Prostate gland (tissue), 2 donors: ENCODE measurements at regions not wholly inside any gene's neighbourhood (a gene's known extent, or its start where the extent isn't known, plus 50 kb on each side); places are given as distances from the start of the nearest gene placed in this dataset.

Experiments
- DNase-seq: peaks from one replicate; pipeline ENCODE4 v3.0.0-alpha.2; 2019; ENCODE audit warnings: low spot score
- H3K27ac ChIP-seq, 2 donors: fragments of 200-600 bp; sonication (generic); 2 replicates each; pipeline ENCODE4 v1.5.1; 2017 to 2019
- H3K27me3 ChIP-seq: fragments of 200-600 bp; sonication (generic); replicated peaks from 2 replicates; pipeline ENCODE4 v1.5.1; 2019; ENCODE audit not compliant: insufficient read depth
- H3K36me3 ChIP-seq, 2 donors: fragments of 200-600 bp; sonication (generic); 1 replicate in 1 of 2; 2 replicates in 1 of 2; pipeline versions ENCODE4 v1.5.1 to v1.8.1; 2017 to 2019
- H3K4me1 ChIP-seq: fragments of 200-600 bp; sonication (generic); replicated peaks from 2 replicates; pipeline ENCODE4 v1.5.1; 2019
- H3K4me3 ChIP-seq, 2 donors: fragments of 200-600 bp; sonication (generic); 2 replicates each; pipeline ENCODE4 v1.5.1; 2017 to 2019
- H3K9me3 ChIP-seq: fragments of 200-600 bp; sonication (generic); 2 replicates; pipeline ENCODE4 v1.5.1; 2017
- POLR2A ChIP-seq: fragments of 450-650 bp; IDR thresholded peaks from one replicate; pipeline ENCODE4 v1.6.1; 2016; ENCODE audit warnings: antibody characterized with exemption, mild to moderate bottlenecking
- POLR2AphosphoS5 ChIP-seq: sonication (generic); formaldehyde crosslinking; IDR thresholded peaks from one replicate; pipeline ENCODE4 v1.6.1; 2017; ENCODE audit warnings: antibody characterized with exemption
- WGBS: methylation state at CpG from one replicate; pipeline ENCODE4 v1.1.5; 2018; 5-methylcytosine and 5-hydroxymethylcytosine counted together
- intact Hi-C: fragments of 100-400 bp; cut with DNase I; formaldehyde crosslinking; loops from one replicate; pipeline ENCODE4 v1.14.2; 2022
- TF ChIP-seq, protein P1 (sequence below), 4 experiments: fragments of 200-600 bp in 2 of 4; fragments of 450-650 bp in 2 of 4; sonication (generic) in 2 of 4; IDR thresholded peaks; 1 replicate in 3 of 4; 2 replicates in 1 of 4; pipeline ENCODE4 v1.5.1; 2016 to 2019; ENCODE audit warnings: antibody characterized with exemption in 4 of 4, mild to moderate bottlenecking in 2 of 4, moderate library complexity in 2 of 4

DNA sequence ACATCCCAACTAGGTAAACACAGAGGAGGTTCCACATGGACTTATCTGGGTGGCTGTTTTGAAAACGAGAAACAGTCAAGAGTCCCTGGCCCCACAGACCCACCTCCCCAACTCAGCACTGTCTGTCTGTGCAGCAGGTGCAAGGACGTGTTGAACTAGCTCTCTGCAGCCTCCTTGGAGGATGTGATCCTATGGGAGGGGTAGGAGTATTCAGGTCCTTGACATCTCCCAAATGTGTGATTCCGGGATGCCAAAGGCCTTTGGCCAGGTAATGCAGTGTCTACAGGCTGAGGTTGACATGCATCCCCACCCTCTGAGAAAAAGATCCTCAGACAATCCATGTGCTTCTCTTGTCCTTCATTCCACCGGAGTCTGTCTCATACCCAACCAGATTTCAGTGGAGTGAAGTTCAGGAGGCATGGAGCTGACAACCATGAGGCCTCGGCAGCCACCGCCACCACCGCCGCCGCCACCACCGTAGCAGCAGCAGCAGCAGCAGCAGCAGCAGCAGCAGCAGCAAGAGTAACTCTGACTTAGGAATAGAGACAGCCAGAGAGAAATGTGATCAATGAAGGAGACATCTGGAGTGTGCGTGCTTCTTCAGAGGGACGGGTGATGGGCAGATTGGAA is 151.6 kb upstream of the CAMK1G start:
- Histone ChIP-seq H3K4me3 (peak overlapping the region; percentile 15), H3K27me3 (no peaks in the 10 kb centered on the region), H3K4me1 (no peaks in the 10 kb centered on the region), H3K36me3 (no peaks in the 10 kb centered on the region), H3K27ac (peak overlapping the region; percentile 62 to 68), H3K9me3 (no peaks in the 10 kb centered on the region)
- DNase-seq: no peak
- 40% methylated on average over 12 of the region's 12 CpGs for WGBS
- TF ChIP-seq, protein P1, sequence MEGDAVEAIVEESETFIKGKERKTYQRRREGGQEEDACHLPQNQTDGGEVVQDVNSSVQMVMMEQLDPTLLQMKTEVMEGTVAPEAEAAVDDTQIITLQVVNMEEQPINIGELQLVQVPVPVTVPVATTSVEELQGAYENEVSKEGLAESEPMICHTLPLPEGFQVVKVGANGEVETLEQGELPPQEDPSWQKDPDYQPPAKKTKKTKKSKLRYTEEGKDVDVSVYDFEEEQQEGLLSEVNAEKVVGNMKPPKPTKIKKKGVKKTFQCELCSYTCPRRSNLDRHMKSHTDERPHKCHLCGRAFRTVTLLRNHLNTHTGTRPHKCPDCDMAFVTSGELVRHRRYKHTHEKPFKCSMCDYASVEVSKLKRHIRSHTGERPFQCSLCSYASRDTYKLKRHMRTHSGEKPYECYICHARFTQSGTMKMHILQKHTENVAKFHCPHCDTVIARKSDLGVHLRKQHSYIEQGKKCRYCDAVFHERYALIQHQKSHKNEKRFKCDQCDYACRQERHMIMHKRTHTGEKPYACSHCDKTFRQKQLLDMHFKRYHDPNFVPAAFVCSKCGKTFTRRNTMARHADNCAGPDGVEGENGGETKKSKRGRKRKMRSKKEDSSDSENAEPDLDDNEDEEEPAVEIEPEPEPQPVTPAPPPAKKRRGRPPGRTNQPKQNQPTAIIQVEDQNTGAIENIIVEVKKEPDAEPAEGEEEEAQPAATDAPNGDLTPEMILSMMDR (IDR thresholded peaks at IDR 0.05): no peak
- no peak for TF ChIP-seq POLR2AphosphoS5
- no peak for TF ChIP-seq POLR2A
- intact Hi-C loops: loop anchor here (10.0 kb wide), 1 partner anchor 87 kb away; no protein-coding TSS in a partner anchor

DNA sequence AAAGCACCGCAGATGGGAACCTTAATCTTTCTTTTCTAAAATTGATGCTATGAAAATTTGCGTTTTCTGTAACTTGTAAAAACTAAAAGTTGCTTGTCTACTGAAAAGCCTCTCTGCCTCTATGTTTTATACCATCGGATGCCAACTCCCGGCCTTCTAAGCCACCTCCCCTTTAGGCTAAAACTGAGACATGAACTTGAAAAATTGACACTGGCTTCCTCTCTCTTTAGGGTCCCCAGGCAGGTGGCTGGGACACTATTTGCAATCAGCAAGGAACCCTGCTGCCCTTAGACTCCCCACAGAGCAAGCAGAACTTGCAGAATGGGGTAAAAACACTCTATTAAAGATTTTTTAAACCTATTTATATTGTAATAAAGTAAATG is 151.1 kb upstream of the CAMK1G start:
- Histone ChIP-seq H3K27me3 (no peaks in the 10 kb centered on the region), H3K36me3 (no peaks in the 10 kb centered on the region), H3K4me1 (no peaks in the 10 kb centered on the region), H3K9me3 (no peaks in the 10 kb centered on the region), H3K4me3 (peak overlapping the region; percentile 15), H3K27ac (peak overlapping the region; percentile 62 to 68)
- intact Hi-C loops: loop anchor here (10.0 kb wide), 1 partner anchor 88 kb away; no protein-coding TSS in a partner anchor
- 38% methylated on average over 4 of the region's 4 CpGs for WGBS
- TF ChIP-seq, protein P1 (IDR thresholded peaks at IDR 0.05): no peak
- TF ChIP-seq POLR2A (no peak), POLR2AphosphoS5 (no peak)
- DNase-seq: no peak

DNA sequence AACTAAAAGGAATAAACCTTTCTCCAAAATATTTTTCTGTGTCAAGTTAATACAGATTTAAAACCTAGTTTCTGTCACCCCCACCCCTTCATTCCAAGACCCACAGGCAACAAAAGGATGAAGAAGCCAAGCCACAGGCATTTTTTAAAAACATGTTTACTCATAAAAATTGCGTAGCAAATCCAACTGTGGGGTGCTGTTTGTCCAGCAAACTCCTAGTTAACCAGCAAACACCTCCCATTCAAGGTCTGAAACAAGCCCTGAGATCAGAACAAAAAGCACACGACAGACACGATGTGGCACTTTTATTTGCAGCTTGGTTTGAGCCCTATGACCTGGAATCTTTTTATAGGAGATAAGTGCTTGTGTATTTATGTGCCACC is 149.9 kb upstream of the CAMK1G start:
- no peak for DNase-seq
- H3K9me3 ChIP-seq: no peaks in the 10 kb centered on the region
- intact Hi-C loops: loop anchor here (10.0 kb wide), 1 partner anchor 89 kb away; no protein-coding TSS in a partner anchor
- H3K27me3 ChIP-seq: no peaks in the 10 kb centered on the region
- WGBS: 26% methylated on average over 3 of the region's 3 CpGs
- no peaks in the 10 kb centered on the region for H3K36me3 ChIP-seq
- no peaks in the 10 kb centered on the region for H3K4me1 ChIP-seq
- H3K4me3 ChIP-seq: no peak overlapping the region
- TF ChIP-seq, protein P1 (IDR thresholded peaks at IDR 0.05): no peak
- TF ChIP-seq POLR2AphosphoS5 (no peak), POLR2A (no peak)
- H3K27ac ChIP-seq: peak overlapping the region in 1 of 2 donors; percentile 62

DNA sequence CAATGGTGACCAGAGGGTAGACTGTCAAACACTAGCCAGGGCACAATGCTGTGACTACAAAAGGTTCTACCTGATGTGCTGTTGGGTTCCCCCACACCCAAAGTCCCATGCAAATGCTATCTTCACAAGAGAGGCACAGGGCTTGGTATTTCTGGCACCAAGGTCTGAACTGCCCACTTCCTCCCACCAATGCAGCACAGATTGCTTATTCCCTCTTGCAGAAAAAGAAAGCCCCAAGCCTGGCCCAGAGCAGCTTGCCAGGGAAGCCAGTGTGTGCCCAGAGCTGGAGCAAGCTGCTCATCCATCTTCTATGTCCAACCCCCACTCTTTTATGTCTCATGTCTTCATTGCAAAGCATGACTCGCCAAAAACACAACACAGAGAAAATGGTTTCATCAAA is 149.4 kb upstream of the CAMK1G start:
- peak overlapping the region in 1 of 2 donors; percentile 62 for H3K27ac ChIP-seq
- TF ChIP-seq POLR2A: no peak
- no peak for TF ChIP-seq POLR2AphosphoS5
- TF ChIP-seq, protein P1 (IDR thresholded peaks at IDR 0.05): no peak
- intact Hi-C loops: loop anchor here (10.0 kb wide), 1 partner anchor 89 kb away; no protein-coding TSS in a partner anchor
- DNase-seq: no peak
- no peaks in the 10 kb centered on the region for H3K27me3 ChIP-seq
- no peak overlapping the region for H3K4me3 ChIP-seq
- H3K36me3 ChIP-seq: no peaks in the 10 kb centered on the region
- H3K4me1 ChIP-seq: no peaks in the 10 kb centered on the region
- WGBS: 35% methylated on average over 1 of the region's 1 CpG
- no peaks in the 10 kb centered on the region for H3K9me3 ChIP-seq
